ENCODE measurements at regions not wholly inside any gene's neighbourhood (a gene's known extent, or its start where the extent isn't known, plus 50 kb on each side); places are given as distances from the start of the nearest gene placed in this dataset.
A peak's percentile ranks its signal among the peaks of the same experiment; 100 is the strongest.

DNA sequence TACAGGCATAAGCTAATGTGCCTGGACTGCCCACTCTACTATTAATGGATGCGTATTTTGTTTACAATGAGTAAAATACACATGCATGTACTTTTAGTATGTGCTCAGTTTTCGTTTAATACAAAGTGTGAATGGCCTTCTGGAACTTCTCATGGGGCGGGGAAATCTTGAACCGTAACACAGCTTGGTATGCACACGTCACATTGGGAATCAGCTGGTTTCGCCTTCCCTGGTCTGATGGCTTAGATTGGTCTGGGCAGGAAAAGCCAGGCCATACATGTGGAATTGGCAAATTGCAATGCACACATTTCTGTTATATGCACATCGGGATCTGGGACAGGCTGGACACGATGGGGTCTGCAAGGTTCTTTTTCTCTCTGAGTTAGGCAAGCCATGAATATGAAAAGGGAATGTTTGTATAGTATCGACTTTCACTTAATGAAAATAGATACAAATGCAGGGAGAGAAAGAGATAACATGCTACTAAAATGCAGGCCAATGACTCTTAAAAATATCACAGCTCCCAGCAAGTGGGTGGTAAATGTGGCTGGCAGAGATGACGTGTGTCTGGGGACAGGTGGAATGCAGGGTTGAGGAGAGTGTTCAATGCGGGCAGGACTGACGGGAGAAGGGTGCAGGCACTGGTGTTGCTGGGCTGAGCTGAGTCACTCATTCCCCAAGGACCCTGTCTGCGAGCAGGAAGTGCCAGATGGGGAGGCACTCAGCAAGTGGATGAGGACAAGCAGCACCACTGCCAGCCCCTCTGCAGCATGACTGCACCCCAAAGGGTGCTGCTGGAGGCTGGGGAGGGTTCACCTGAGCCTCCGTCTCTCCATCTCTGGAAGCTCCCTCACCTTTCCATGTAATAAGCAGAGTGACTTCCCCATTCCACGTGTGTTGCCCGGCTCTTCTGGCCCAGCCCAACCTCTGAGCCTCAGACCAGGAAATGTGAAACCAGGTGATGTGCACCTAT lies 204.0 kb upstream of the GPR12 start:
- peaks cover 84% of the 10 kb centered on the region for H3K4me1 ChIP-seq
- no peaks in the 10 kb centered on the region for H3K36me3 ChIP-seq (ENCODE audit: control insufficient read depth, insufficient read depth, low read length)
- no peak for TF ChIP-seq CTCF (IDR thresholded peaks at IDR 0.05; ENCODE audit: insufficient read depth in 1 of 2, low read depth in 1 of 2, low read length in 1 of 2, severe bottlenecking in 1 of 2, unreplicated experiment in 1 of 2)
- no peaks in the 10 kb centered on the region for H3K9me3 ChIP-seq
- CTCF ChIA-PET = interaction anchor here (0.7 to 1.9 kb wide), 2 partner anchors 13 to 30 kb away, joined by 4 to 7 read pairs; no protein-coding TSS in a partner anchor
- Mint-ChIP-seq H3K27ac (ENCODE audit: unreplicated experiment) (peak overlapping the region; percentile 92), H3K4me1 (ENCODE audit: low read depth, unreplicated experiment) (peaks cover 77% of the 10 kb centered on the region), H3K4me3 (ENCODE audit: unreplicated experiment) (no peak overlapping the region), H3K27me3 (ENCODE audit: insufficient read depth, unreplicated experiment) (no peaks in the 10 kb centered on the region), H3K36me3 (ENCODE audit: insufficient read depth, unreplicated experiment) (peaks cover 24% of the 10 kb centered on the region), H3K9me3 (ENCODE audit: unreplicated experiment) (no peaks in the 10 kb centered on the region)
- POLR2A ChIA-PET = no interaction called here
- H3K27me3 ChIP-seq (replicated peaks; ENCODE audit: control insufficient read depth, insufficient read depth, low read length) = no peaks in the 10 kb centered on the region
- intact Hi-C loops (cut with micrococcal nuclease; ENCODE audit: unreplicated experiment) = loop anchor here (10.0 kb wide), 1 partner anchor 660 kb away; the partner anchor contains the start of genes LNX2 and POLR1D
- BruUV-seq (replicated peaks) = no TSS peak
- H3K4me3 ChIP-seq (ENCODE audit: low read depth, low read length) = no peak overlapping the region
- DNase-seq = no peak

- H3K36me3 Mint-ChIP-seq (ENCODE audit: insufficient read depth, unreplicated experiment) = peaks cover 22% of the 10 kb centered on the region
- BruUV-seq (replicated peaks) = TSS peak; percentile 69
- H3K27me3 ChIP-seq (replicated peaks; ENCODE audit: control insufficient read depth, insufficient read depth, low read length) = no peaks in the 10 kb centered on the region
- no peaks in the 10 kb centered on the region for H3K9me3 Mint-ChIP-seq (ENCODE audit: unreplicated experiment)
- H3K4me3 ChIP-seq (ENCODE audit: low read depth, low read length) = no peak overlapping the region
- H3K4me1 Mint-ChIP-seq (ENCODE audit: low read depth, unreplicated experiment) = peaks cover 67% of the 10 kb centered on the region
- no peaks in the 10 kb centered on the region for H3K36me3 ChIP-seq (ENCODE audit: control insufficient read depth, insufficient read depth, low read length)
- no peak for DNase-seq
- no peak for TF ChIP-seq CTCF (IDR thresholded peaks at IDR 0.05; ENCODE audit: insufficient read depth in 1 of 2, low read depth in 1 of 2, low read length in 1 of 2, severe bottlenecking in 1 of 2, unreplicated experiment in 1 of 2)
- ChIA-PET POLR2A (interaction anchor here (1.2 to 1.3 kb wide), 2 partner anchors 11 to 20 kb away, joined by 9 to 13 read pairs; no protein-coding TSS in a partner anchor), CTCF (interaction anchor here (1.3 to 1.8 kb wide), 7 partner anchors 8 to 22 kb away, joined by 4 to 17 read pairs (median 8); no protein-coding TSS in a partner anchor)
- peak overlapping the region; percentile 59 for H3K4me3 Mint-ChIP-seq (ENCODE audit: unreplicated experiment)
- no peaks in the 10 kb centered on the region for H3K9me3 ChIP-seq
- H3K27me3 Mint-ChIP-seq (ENCODE audit: insufficient read depth, unreplicated experiment) = no peaks in the 10 kb centered on the region
- peaks cover 81% of the 10 kb centered on the region for H3K4me1 ChIP-seq
- intact Hi-C loops (cut with micrococcal nuclease; ENCODE audit: unreplicated experiment) = loop anchor here (1.0 to 10.0 kb wide), 3 partner anchors 11 to 662 kb away; partner anchors contain the start of genes LNX2 and POLR1D
- peak overlapping the region; percentile 90 for H3K27ac Mint-ChIP-seq (ENCODE audit: unreplicated experiment)
Measured at GRCh38 chr13:26962671-26963070, 202.1 kb upstream of the GPR12 start.

GRCh38 chr13:26961890-26962615 lies 201.5 kb upstream of the GPR12 start:
- Histone ChIP-seq H3K4me1 (peaks cover 81% of the 10 kb centered on the region), H3K27me3 (replicated peaks; ENCODE audit: control insufficient read depth, insufficient read depth, low read length) (no peaks in the 10 kb centered on the region), H3K4me3 (ENCODE audit: low read depth, low read length) (no peak overlapping the region), H3K36me3 (ENCODE audit: control insufficient read depth, insufficient read depth, low read length) (no peaks in the 10 kb centered on the region), H3K9me3 (no peaks in the 10 kb centered on the region)
- Mint-ChIP-seq H3K4me1 (ENCODE audit: low read depth, unreplicated experiment) (peaks cover 69% of the 10 kb centered on the region), H3K9me3 (ENCODE audit: unreplicated experiment) (no peaks in the 10 kb centered on the region), H3K27ac (ENCODE audit: unreplicated experiment) (peak overlapping the region; percentile 90), H3K36me3 (ENCODE audit: insufficient read depth, unreplicated experiment) (peaks cover 25% of the 10 kb centered on the region), H3K27me3 (ENCODE audit: insufficient read depth, unreplicated experiment) (no peaks in the 10 kb centered on the region), H3K4me3 (ENCODE audit: unreplicated experiment) (peak overlapping the region; percentile 59)
- TF ChIP-seq CTCF (IDR thresholded peaks at IDR 0.05; ENCODE audit: insufficient read depth in 1 of 2, low read depth in 1 of 2, low read length in 1 of 2, severe bottlenecking in 1 of 2, unreplicated experiment in 1 of 2) = peak; percentile 35 to 39
- intact Hi-C loops (cut with micrococcal nuclease; ENCODE audit: unreplicated experiment) = loop anchor here (1.0 to 10.0 kb wide), 3 partner anchors 11 to 663 kb away; partner anchors contain the start of genes LNX2 and POLR1D
- CTCF ChIA-PET = interaction anchor here (1.0 to 1.8 kb wide), 9 partner anchors 8 to 400 kb away, joined by 3 to 17 read pairs (median 7); no protein-coding TSS in a partner anchor
- DNase-seq = peak; percentile 94 to 98
- BruUV-seq (replicated peaks) = no TSS peak
- POLR2A ChIA-PET = interaction anchor here (0.6 to 1.3 kb wide), 6 partner anchors 9 to 315 kb away, joined by 3 to 13 read pairs (median 4); partner anchors contain the start of gene RPL21
